Activated CD8-positive, alpha-beta memory T cell treated with anti-CD3 and anti-CD28 coated beads for 36 hours (primary cell): ENCODE measurements at regions not wholly inside any gene's neighbourhood (a gene's known extent, or its start where the extent isn't known, plus 50 kb on each side); places are given as distances from the start of the nearest gene placed in this dataset.

Experiments
- CTCF ChIA-PET: fragments of 350-600 bp; sonication (Branson Sonifier 250); formaldehyde crosslinking; loops from one replicate; lab custom pipeline; 2021; ENCODE audit warnings: antibody characterized with exemption; lab: Charles Lee
- POLR2A ChIA-PET: fragments of 350-600 bp; sonication (Branson Sonifier 250); formaldehyde crosslinking; loops from one replicate; lab custom pipeline; 2021; ENCODE audit warnings: antibody characterized with exemption; lab: Charles Lee

DNA sequence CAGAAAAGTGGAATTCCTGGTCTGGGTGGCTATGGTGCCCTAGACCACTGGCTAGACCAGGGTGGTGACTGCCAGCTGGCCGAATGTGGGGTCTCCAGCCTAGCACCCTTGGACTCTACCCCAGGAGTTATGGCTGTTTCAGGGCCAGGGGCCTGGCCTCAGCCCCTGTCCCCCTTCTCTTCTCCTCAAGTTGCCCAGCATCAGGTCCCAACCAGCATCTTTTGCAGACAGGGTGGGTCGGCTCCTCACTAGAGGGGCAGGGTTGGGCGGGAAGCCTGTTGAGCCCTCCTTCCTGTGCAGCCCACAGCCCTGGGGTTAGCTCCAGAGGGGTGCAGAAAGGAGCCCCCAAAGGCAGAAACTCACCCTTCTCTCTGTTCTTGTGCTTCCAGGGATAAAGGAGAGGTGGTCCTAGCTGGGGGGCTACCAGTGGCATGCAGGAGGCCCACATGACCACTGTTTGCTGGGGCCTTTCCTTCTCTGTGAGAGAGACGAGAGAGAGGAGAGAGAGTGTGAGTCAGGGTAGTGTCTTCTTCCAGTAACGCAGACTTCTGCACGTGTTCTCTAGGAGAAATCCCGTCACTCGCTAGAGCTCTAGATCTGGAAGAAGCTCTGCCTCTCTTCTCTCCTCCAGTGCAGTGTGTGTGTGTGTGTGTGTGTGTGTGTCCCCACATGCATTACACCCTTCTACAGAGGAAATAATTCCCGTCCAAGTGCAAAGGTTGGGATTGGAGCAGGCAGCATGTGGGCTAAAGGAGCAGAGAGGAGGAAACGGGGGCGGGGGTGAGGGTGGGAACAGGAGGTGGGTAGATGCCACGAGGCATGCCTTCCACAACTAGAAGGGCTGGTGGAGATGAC, 209.4 kb downstream of the SEC14L1 start:
- CTCF ChIA-PET: interaction anchor here (0.6 to 1.9 kb wide), 4 partner anchors 11 to 31 kb away, joined by 3 to 6 read pairs (median 3); no protein-coding TSS in a partner anchor
- POLR2A ChIA-PET: no interaction called here

DNA sequence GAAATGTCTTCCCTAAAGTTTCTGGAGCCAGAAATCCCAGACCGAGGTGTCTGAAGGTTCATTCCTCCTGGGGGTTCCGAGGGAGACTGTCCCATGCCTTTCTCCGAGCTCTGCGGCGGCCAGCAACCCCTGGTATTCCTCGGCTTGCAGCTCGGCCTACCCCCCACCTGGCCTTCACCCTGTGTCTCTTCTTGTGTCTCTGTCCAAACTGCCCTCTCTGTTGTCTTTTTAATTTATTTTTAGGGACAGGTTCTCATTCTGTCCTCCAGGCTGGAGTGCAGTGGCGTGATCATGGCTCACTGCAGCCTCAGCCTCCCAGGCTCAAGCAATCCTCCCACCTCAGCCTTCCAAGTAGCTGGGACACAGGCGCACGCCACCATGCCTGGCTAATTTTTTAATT, 211.7 kb downstream of the SEC14L1 start:
- ChIA-PET CTCF (interaction anchor here (0.8 kb wide), 1 partner anchor 41 kb away, joined by 3 read pairs; no protein-coding TSS in a partner anchor), POLR2A (no interaction called here)

DNA sequence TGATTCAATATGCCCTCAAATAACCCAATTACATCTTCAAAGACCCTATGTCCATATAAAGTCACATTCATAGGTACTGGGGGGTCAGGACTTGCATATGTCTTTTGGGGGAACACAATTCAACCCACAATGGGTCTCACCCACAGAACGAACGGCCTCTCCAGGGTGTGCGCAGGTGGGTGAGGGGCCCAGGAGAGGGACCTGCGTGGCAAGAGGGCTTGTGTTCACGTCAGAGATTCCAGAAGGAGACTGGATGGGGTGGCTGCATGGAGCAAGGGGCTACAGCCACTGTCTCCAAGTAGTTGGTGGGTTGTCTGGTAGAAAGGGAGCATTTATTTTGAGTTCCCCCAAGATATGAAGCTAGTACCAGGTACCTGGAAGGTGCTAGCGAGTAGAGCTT, 212.2 kb downstream of the SEC14L1 start:
- POLR2A ChIA-PET: no interaction called here
- CTCF ChIA-PET: interaction anchor here (0.8 kb wide), 1 partner anchor 41 kb away, joined by 3 read pairs; no protein-coding TSS in a partner anchor

DNA sequence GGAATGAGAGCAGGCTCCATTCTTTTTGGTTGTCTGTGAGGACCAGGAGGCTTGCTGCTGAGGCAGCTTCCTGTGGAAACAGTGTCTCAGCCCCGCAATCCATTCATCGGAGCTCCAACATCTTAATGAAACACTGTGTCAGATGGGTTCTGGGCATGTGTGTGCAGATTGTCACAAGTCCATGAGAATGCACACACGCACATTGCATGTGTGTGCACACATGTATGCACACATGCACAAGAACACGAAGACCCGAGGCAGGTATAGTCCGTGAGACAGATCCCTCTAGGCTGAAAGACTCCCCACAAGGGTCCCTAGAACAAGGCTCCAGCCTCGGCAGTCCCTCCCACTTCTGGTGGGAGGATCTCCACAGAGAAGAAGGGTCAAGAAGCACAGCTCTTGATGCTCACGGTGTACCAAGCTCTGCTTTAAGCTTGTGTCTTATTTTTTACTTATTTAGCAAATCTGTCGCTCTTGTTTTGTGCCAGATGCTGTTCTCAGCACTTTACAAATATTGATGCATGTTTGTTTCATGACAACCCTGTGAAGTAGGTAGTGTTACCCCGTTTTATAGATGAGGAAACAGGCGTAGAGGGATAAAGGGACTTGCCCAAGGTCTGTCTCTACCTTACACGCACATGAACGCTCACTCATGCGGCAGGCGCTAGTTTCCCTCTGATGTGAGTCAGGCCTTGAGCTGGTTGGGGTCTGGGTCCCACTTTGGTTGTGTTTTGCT, 213.1 kb downstream of the SEC14L1 start:
- ChIA-PET POLR2A (no interaction called here), CTCF (no interaction called here)

DNA sequence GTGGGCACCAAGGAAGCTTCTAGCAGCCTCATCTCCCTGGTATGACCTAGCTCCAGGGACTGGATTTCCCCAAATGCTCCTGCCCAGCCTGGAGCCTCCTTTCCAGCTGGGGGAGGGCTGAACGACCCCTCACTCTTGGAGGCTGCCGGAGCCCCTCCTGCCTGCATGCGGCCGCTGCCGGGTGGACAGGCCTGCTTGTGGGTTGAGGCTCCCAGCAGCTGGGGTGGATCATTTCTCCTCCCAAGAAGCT, 213.6 kb downstream of the SEC14L1 start:
- ChIA-PET POLR2A (no interaction called here), CTCF (no interaction called here)

DNA sequence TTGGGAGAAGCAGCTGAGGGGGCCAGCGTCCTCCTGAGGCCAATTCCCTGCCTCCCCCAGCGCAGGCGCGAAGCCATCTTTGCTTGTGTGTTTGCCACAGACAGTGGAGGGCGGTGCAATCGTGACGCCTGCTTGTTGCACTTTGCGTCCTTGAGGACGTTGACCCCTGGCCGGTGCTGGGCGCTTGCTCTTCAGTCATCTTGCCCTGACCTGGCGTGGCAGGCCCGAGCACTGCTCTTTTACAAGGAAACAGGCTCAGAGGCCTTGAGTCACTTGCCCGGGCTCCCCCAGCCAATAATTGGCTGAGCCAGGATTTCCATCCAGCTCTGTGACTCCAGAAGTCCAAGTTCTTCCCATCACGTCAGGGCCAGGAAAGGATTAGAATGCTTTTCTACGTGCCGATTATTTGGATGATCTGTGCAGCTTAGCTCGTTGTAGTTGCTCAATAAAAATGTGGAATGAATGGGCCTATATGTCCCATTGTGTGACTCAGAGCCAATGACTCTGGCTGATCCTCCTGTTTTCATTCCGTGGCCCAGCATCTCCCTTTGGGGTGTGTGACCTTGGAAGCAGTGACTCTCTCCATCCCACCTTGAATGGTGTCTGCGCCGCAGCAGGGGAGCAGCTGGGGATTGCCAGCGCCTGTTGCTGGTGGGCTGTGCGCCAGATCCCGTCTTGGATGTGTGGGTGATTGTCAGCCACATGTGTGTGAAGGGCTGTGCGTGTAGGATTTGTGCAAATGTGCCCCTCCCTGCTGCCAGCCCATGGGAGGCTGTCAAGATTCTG, 214.1 kb downstream of the SEC14L1 start:
- CTCF ChIA-PET: no interaction called here
- POLR2A ChIA-PET: no interaction called here

DNA sequence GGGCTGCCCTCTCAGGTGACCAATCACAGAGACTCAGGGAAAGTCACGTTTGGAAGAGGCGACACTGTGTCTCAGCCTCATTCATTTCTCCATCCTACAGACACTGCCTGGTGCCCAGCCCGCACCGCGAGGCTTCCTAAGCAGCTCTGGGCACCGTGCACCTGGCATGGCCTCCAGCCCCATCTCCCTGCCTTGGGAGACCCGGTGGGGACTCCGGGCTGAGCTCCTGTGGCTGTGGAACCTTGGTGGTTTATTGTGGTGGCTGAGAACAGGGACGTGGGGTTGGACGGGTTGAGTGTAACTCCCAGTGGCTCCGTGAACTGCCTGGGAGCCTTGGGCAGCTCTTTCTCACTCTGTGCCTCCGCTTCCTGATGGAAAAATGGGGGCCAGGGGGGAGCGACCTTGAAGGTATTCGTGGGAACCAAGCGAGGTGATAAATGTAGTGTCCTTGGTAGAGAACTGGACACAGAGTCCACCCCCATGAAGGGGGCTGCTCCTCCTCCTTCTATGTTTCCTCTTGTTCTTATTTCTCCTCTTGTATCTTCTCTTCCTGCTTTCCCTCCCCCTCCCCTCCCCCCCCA, 215.4 kb downstream of the SEC14L1 start:
- ChIA-PET POLR2A (no interaction called here), CTCF (interaction anchor here (1.6 kb wide), 1 partner anchor 24 kb away, joined by 4 read pairs; no protein-coding TSS in a partner anchor)

DNA sequence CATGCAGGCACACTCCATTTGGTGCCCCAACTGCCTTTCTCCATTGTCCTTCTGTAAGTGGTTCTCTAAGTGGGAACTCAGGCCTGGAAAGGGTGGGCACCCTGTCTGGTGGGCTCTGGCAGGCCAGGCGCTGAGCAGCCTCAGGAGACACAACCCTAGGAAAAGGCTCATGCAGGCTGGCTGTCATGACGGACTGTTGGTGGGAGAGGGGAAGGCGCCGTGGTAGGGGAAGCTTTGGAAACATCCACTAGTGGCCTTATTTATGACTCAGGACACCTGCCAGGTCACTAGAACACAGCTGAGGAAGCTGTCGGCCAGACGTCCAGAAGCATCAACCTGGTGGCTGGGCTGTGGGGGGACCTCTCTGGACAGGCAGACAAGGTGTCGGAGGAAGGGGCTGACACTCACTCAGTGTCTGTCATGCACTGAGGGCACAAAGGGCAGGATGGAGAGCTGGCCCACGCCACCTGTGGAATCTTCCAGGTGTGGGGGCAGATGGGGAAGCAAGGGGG, 216.0 kb downstream of the SEC14L1 start:
- ChIA-PET POLR2A (no interaction called here), CTCF (interaction anchor here (0.9 to 2.5 kb wide), 4 partner anchors 17 to 73 kb away, joined by 3 to 7 read pairs (median 4); no protein-coding TSS in a partner anchor)

DNA sequence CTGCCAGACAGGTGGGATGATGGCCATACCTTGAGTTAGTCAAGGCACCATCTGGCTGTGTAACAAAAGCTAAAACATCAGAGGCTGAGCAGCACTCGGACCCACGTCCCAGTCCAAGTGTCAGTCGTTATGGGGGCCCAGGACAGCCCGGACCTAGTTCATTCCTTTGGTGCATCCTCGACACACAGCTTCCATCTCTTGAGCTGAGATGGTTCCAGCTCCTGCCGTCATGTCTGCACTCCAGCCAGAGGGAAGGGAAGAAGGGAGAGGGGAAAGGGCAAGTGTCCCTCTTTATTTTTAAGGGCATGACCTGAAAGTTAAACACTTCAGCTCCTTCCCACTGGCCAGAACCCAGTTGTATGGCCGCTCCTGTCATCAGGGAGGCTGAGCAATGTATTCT, 218.0 kb downstream of the SEC14L1 start:
- ChIA-PET POLR2A (interaction anchor here (1.2 kb wide), 1 partner anchor 13 kb away, joined by 3 read pairs; no protein-coding TSS in a partner anchor), CTCF (interaction anchor here (1.3 to 2.5 kb wide), 3 partner anchors 15 to 42 kb away, joined by 4 to 7 read pairs (median 5); no protein-coding TSS in a partner anchor)

DNA sequence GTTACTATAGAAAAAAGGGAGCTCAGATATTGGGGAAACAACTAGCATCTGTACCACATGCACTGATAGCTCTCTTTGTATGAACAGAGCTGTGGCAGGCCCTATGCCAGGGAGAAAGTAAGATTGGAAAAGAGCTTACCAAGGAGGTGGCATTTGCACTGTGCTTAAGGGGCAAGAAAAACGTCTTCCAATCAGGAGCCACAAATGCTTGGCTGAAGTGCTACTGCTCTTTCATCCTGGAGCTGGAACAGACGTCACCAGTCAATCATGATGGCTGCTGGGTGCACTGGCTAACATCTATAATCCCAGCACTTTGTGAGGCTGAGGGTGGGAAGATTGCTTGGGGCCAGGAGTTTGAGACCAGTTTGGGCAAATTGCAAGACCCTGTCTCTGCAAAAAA, 218.5 kb downstream of the SEC14L1 start:
- ChIA-PET CTCF (interaction anchor here (1.3 to 2.5 kb wide), 2 partner anchors 28 to 42 kb away, joined by 4 to 5 read pairs; no protein-coding TSS in a partner anchor), POLR2A (interaction anchor here (1.2 kb wide), 1 partner anchor 13 kb away, joined by 3 read pairs; no protein-coding TSS in a partner anchor)

DNA sequence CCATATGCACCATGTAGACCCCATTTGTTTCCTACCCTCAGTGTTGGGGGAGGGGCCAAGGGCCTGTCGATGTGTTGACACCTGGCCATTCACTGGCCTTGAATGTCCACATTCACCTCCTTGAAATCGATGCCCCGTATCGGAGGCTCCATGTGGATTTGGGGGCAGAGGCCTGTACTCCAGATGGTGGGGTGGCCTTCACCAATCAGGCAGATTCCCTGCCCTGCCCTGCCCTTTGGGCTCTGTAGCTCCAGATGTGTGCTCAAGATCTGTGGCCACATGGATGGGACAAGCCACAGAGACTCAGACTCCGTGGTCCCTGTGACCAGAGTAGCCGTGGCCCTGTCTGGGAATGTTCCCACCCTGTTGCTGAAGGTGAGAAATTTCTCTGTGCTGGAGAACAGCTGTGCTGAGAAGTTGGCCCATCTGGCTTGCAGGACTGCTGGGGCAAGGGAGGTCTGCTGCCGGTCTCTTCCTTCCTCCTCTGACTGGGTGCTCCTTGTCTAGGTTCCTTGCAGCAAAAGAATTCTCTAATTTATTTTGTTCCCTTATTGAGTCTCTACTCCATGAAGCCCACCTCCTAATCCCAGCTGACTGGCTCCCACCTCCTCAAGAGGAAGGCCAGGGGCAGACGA, 221.3 kb downstream of the SEC14L1 start:
- ChIA-PET CTCF (interaction anchor here (1.2 to 1.4 kb wide), 2 partner anchors 12 to 133 kb away, joined by 3 to 4 read pairs; no protein-coding TSS in a partner anchor), POLR2A (interaction anchor here (0.6 kb wide), 1 partner anchor 456 kb away, joined by 3 read pairs; no protein-coding TSS in a partner anchor)

DNA sequence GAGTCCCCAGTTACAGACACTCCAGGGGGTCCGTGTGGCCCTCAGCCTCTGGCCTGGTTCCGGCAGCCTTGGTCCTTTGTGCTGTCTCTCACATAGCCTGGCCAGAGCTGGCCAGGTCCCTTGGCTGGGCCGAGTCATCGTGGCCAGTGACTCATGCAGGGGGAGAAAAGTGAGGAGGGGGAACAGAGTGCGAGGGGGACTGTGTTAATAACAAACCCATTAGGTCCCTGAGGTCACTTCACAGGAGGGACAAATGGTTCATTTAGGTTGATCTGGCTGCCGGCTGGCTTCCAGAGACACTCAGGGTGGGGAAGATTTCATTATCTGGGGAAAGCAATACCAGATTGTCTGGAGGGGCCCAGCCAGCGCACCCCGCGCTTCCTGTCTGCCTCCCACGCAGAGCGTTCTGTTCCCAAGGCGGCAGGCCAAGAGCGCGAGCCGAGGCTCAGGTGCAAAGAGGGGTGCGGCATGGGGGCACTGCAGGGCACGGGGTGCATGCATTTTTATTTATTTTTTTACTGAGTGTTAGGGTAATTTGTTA, 223.1 kb downstream of the SEC14L1 start:
- POLR2A ChIA-PET: no interaction called here
- CTCF ChIA-PET: no interaction called here

DNA sequence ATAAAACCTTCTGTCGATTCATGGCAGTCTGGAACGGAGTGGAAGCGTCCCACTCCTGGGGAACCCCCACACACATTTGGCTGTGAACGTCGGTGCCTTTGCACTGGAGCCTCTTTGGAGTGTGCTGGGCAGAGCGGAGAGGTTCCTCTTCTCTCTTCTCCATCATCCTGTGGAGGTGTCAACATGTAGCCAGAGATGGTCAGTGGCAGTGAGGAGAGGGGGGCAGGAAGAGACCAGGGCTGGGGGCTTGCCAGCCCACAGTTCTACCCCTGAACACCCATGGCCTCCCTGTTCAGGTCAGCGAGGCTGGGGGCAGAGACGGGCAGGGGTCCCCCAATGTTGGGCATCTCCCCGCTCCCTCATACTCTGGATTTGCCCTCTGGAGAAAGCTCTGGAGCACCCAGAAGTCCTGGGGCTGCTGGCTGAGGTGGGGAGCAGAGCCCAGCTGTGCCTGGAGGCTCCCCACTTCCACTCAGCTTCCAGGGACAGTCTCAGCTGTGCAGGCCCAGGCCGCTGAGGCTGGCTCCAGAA, 223.7 kb downstream of the SEC14L1 start:
- ChIA-PET POLR2A (no interaction called here), CTCF (no interaction called here)

DNA sequence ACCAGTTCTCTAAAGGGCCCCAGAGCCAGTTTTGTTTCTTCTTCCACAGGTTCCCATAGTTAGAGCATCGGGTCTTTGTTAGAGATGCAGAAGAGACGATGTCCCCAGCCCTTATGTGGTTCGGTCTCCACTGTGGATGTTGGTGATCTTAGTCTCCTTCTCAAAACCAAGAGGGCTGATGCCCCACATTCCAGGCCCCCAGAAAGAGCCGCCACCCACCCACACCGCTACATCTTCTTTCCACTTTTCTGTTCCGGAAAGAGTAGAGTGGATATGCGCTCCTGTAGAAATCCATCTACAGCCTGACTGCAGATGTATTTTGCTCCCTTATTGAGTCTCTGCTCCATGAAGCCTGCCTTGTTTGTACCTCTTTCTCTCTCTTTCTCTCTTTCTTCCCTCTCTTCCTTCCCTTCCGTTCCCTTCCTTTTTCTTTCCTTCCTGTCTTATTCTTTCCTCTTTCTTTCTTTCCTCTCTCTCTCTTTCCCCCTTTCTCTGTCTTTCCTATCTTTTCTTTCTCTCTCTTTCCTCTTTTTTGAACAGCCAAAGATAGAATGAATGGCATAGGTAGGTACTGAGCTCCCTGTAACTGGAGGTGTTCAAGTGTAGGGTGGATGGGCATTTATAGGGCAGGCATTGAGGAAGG, 224.3 kb downstream of the SEC14L1 start:
- POLR2A ChIA-PET: no interaction called here
- CTCF ChIA-PET: no interaction called here

DNA sequence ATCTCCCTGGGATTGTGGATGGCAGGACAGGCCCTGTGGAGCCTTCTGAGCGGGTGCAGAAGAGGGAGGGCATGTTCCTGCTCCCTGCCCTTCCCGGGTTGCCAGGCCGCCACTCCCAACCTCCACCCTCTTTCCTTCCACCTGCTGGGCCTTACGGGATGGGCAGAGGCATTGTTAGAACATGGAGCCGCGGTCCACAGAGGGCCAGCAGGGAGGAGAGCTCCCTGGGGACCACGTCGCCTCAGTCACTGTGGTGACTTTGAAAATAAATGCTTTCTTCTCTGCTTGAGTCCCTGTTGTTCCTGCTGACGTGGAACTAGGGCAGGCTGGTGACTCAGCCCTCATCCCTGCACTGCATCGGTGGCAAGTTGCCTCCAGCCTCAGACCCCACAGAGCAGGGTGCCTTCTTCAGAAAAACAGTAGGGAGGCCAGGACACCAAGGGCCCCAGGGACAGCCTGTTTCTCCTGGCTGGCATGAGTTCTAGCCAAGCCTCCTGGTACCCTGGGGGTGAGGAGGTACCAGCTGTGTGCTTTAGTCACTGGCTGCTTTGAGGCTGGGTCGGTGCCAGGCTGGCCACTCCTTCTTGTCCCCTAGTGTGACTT, 224.9 kb downstream of the SEC14L1 start:
- POLR2A ChIA-PET: no interaction called here
- CTCF ChIA-PET: no interaction called here

DNA sequence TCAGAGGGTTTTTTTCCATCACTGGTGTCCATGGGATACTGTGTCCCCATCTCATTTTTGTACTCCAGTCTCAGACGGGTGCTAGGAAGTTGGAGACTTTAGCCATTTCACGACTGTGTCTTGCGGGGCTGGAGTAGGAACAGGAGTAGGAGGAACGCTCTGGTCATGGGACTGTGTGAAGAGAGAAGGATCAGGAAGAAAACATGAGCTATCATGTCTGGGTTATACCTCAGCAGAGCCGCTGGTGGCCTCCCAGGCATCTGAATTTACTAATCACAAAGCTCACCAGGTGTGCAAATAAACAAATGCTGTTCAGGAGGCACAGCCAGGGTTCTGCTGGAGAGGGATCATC, 225.4 kb downstream of the SEC14L1 start:
- ChIA-PET POLR2A (interaction anchor here (0.6 kb wide), 1 partner anchor 48 kb away, joined by 4 read pairs; no protein-coding TSS in a partner anchor), CTCF (no interaction called here)
